HL-60 (cell line): ENCODE measurements at regions not wholly inside any gene's neighbourhood (a gene's known extent, or its start where the extent isn't known, plus 50 kb on each side); places are given as distances from the start of the nearest gene placed in this dataset.

Source experiments
- DNase-seq, 2 experiments: peaks; one replicate each; pipeline ENCODE4 v3.0.0-alpha.2; 2010 to 2020; ENCODE audit warnings: low read depth in 1 of 2, low spot score in 1 of 2
- H3K27ac ChIP-seq: fragments of 250-450 bp; sonication (Bioruptor Pico); replicated peaks from 2 replicates; pipeline ENCODE4 v1.5.1; 2020; ENCODE audit warnings: mild to moderate bottlenecking, moderate library complexity
- H3K27me3 ChIP-seq: fragments of 250-450 bp; sonication (Bioruptor Pico); 2 replicates; pipeline ENCODE4 v1.5.1; 2021; ENCODE audit warnings: mild to moderate bottlenecking, moderate library complexity; ENCODE audit not compliant: insufficient read depth, poor library complexity, severe bottlenecking
- H3K4me3 ChIP-seq: replicated peaks from 2 replicates; pipeline ENCODE4 v1.5.1; 2011; ENCODE audit warnings: mild to moderate bottlenecking, control low read depth, low read length; ENCODE audit not compliant: insufficient read depth
- GABPA ChIP-seq: IDR thresholded peaks from 2 replicates; pipeline ENCODE4 v1.6.1; 2012; ENCODE audit warnings: low read depth
- POLR2AphosphoS5 ChIP-seq: IDR thresholded peaks from 2 replicates; pipeline ENCODE4 v1.6.1; 2012; ENCODE audit warnings: low read depth
- REST ChIP-seq: IDR thresholded peaks from 2 replicates; pipeline ENCODE4 v1.6.1; 2012; ENCODE audit warnings: low read depth; ENCODE audit not compliant: insufficient replicate concordance
- SPI1 ChIP-seq: IDR thresholded peaks from 2 replicates; pipeline ENCODE4 v1.6.1; 2012; ENCODE audit warnings: low read depth, mild to moderate bottlenecking, borderline replicate concordance
- TF ChIP-seq, protein P1 (sequence below): IDR thresholded peaks from one replicate; pipeline ENCODE4 v1.5.1; 2011; ENCODE audit warnings: low read length, control low read depth, inconsistent platforms; ENCODE audit not compliant: insufficient read depth

DNA sequence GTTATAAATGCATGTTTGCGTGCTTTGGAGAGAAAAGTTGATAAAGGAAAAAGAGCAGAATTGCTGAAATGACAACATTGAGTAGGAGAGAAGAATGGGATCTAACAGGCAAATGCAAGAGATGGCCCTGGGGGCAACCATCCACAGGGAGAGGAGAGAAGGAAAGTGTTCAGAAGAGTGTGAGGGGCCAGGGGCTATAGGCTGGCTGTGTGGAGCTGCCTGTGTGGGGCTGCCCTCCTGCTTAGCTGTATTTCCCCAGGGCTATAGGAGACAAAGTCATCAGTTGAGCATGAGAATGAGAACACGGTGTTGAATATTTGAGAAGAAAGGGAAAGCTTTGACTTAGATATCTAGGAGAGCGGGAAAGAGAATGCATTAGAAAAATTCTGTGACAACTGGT, 572.0 kb downstream of the SOX11 start:
- TF ChIP-seq GABPA: no peak
- no peak for TF ChIP-seq POLR2AphosphoS5
- no peak for TF ChIP-seq SPI1
- TF ChIP-seq, protein P1, sequence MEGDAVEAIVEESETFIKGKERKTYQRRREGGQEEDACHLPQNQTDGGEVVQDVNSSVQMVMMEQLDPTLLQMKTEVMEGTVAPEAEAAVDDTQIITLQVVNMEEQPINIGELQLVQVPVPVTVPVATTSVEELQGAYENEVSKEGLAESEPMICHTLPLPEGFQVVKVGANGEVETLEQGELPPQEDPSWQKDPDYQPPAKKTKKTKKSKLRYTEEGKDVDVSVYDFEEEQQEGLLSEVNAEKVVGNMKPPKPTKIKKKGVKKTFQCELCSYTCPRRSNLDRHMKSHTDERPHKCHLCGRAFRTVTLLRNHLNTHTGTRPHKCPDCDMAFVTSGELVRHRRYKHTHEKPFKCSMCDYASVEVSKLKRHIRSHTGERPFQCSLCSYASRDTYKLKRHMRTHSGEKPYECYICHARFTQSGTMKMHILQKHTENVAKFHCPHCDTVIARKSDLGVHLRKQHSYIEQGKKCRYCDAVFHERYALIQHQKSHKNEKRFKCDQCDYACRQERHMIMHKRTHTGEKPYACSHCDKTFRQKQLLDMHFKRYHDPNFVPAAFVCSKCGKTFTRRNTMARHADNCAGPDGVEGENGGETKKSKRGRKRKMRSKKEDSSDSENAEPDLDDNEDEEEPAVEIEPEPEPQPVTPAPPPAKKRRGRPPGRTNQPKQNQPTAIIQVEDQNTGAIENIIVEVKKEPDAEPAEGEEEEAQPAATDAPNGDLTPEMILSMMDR: no peak
- no peak for TF ChIP-seq REST
- no peak overlapping the region for H3K27ac ChIP-seq
- H3K27me3 ChIP-seq: no peaks in the 10 kb centered on the region
- H3K4me3 ChIP-seq: no peak overlapping the region
- no peak for DNase-seq

- Histone ChIP-seq H3K4me3 (no peak overlapping the region), H3K27me3 (no peaks in the 10 kb centered on the region), H3K27ac (no peak overlapping the region)
- TF ChIP-seq SPI1: no peak
- TF ChIP-seq REST: no peak
- TF ChIP-seq, protein P1: no peak
- TF ChIP-seq GABPA: no peak
- TF ChIP-seq POLR2AphosphoS5: no peak
- DNase-seq: no peak
Observed at GRCh38 chr2:6281524-6281923, 584.2 kb downstream of the CMPK2 start.

DNA sequence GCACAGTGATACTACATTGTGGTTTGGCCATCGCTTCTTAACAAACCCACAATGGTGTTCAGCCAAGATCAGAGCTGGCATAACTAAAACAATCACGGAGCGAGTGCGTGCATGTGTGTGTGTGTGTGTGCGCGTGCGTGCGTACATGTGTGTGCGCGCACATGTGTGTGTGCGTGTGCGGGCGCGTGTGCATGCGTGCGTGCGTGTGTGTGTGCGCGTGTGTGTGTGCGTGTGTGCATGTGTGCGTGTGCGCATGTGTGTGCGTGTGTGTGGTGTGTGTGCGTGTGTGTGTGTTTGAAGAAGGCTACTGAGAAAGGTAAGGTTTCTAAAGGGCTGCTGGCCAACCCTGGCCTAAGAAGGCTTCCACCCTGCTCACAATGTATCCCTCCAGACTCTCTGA, 582.4 kb downstream of the CMPK2 start:
- Histone ChIP-seq H3K27ac (no peak overlapping the region), H3K27me3 (no peaks in the 10 kb centered on the region), H3K4me3 (no peak overlapping the region)
- TF ChIP-seq GABPA: no peak
- no peak for DNase-seq

DNA sequence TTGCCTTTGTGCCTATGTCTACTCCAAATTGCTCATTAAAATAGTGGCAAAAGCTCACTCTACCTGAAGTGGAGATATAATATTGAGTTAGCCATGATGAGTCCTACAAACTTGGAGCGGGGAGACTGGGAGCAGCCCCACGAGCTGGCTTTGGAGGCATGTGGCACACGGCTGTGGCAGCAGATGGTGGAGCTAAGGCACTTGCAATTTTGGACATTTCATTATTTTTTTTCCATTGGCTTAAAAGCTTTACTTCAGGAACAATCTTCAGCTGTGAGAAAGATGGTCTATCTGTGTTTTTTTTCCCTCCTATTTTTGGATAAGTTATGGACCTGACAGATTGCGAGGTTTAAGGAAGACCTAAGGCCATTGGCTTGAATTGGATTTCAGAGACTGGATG, 578.3 kb downstream of the CMPK2 start:
- no peak overlapping the region for H3K4me3 ChIP-seq
- no peak for DNase-seq
- no peaks in the 10 kb centered on the region for H3K27me3 ChIP-seq
- no peak for TF ChIP-seq GABPA
- TF ChIP-seq, protein P1: no peak
- TF ChIP-seq POLR2AphosphoS5: no peak
- TF ChIP-seq SPI1: no peak
- no peak for TF ChIP-seq REST
- no peak overlapping the region for H3K27ac ChIP-seq
